IPS-NIHi11 (cell line): ENCODE measurements at regions not wholly inside any gene's neighbourhood (a gene's known extent, or its start where the extent isn't known, plus 50 kb on each side); places are given as distances from the start of the nearest gene placed in this dataset.

Source experiments
- DNase-seq: peaks from one replicate; pipeline ENCODE4 v3.0.0; 2012; ENCODE audit warnings: mixed read lengths, low spot score

DNA sequence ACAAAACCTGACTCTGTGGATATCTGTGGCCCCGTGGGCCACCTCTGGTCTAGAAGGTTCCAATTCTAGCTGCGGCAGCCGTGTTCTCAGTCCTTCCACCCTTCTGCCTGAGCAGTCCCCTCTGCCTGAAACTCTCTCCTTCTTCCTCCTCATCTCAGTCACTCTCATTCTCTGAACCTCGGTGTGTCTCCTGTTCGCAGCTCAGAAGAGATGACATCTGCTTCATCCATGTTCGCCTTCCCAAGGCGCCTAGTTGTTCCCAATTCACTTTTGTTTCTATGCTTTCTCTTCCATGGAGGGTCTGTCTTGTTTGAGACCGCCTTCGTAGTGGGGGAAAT is 95.5 kb downstream of the CEBPB start:
- no peak for DNase-seq

- DNase-seq: peak; percentile 86
Measured at GRCh38 chr20:50286609-50287008, 96.0 kb downstream of the CEBPB start.

DNA sequence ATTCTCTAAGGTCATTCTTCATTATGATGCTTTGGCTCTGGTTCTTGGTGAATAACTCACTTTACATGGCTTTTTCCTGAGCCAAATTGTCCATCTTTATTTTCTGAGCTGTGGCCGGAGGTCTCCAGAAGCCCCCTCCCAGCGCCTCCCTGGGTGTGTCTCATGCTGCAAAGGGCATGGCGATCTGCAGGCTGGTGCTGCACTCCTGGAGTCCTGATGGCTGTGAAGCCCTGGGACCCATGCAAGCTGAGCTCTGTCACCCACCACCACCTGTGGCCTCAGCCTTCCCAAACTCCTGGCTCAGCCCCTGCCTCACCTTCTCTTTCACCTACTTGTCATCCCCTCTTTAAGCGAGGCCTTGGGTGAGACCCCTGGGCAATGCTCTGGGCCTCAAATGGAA is 96.9 kb downstream of the CEBPB start:
- no peak for DNase-seq

- no peak for DNase-seq
Measured at GRCh38 chr20:50288128-50288623, 97.5 kb downstream of the CEBPB start.

GRCh38 chr20:50289581-50289980 is 99.0 kb downstream of the CEBPB start:
- DNase-seq: no peak

DNA sequence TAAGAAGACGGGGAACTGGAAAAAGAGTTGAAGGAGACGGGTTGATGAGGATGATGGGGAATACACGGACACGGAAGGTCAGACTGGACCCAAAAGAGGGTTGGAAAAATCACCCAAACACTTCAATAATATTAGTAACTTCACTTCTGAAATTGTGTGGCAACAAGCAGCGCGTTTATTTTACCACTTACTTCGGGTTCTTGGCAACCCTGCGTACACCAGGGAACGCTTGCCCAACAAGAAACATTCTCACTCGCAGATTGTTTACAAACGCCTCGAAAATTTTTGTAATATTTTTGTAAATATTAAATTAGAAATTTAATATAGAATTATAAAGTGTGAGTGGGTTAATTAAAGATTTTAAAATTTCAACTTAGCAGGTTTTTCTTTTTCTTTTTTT is 99.5 kb downstream of the CEBPB start:
- no peak for DNase-seq

DNA sequence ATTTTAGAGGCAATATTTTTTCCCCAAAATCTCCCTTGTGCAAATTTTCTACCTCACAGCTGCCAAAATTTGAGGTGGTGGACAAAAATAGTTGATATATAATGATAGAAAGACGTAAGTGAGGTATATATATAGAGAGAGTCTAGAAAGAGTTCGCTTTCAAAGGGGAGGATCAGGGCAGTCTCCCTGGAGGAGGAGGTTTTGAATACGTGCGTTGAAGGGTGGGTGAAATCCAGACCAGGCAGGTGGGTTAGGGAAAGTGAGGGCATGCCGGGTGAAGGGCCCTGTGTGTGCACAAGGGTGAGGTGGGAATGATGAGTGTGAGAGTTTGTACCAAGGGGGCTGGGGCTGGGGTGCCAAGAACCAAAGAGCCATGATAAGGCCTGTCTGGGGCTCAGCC is 100.2 kb downstream of the CEBPB start:
- DNase-seq: no peak

GRCh38 chr20:50291254-50292078 is 100.8 kb downstream of the CEBPB start:
- DNase-seq: no peak

- DNase-seq: no peak
Measured at GRCh38 chr20:50292079-50292590, 101.5 kb downstream of the CEBPB start.

DNA sequence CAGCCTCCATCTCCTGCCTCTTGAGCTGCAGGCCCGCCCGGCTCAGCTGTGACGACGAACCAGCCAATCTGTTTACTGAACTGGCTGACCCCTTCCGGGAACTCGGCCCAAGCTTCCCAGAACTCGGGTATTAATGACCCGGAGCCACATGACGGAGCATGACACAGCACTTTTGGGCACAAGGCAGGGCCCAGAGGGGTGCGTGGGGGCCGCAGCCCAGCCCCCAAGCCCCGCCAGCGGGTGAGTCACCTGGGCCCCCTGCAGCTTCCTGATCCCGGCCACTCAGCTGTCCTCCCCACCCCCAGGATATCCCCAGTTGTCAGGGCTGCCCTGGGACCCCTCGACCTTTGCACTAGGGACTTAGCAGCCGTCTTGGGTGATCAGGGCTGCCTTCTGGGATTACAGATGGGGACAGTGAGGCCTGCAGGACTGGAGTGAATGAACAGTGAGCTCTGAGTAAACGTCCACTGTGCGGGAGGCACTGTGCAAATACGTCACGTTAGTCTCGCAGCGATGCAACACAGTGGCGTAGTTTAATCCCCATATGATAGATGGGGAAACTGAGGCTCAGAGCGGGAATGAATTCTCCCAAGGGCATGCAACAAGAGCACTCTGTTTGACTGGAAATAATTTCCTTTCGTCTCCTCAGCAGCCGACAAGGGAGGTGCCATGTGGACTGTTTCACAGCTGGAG is 102.1 kb downstream of the CEBPB start:
- peak; percentile 71 for DNase-seq

DNA sequence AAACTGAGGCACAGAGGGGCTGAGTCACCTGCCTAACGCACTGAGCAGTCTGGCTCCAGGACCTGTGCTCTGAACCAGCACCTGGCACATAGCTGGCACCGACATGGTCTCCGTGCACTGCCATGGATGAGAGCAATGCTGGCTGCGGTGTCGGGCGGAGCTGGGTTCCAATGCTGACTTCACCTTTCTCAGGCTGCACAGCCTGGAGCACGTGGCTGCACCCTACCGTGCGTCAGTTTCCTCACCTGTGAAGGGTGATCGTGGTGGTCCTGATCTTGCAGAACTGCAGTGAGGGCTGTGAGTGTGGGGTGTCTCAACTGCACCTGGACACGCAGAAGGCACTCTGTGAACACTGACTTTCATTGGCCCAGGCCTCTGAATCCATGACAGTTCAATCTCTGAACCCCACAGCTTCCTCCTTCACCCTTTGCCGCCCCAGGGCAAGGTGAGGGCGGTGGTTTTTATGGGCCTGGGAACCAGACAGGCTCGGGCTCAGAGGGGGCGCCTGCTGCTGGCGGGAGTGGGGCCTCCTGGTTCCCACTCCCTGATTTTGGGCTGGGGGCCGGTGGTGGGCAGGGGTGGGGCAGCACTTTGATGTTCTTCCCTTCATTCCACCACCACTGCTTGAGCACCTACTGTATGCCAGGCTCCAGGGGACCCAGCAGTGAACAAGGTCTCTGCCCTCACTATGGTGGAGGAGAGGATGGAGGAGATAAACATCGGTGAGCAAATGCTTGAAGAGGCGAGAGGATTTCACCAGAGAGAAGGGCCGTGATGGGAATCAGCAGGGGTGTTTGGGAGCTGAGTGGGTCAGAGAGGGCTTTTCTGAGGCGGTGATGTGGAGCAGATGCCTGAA is 102.9 kb downstream of the CEBPB start:
- DNase-seq: no peak

GRCh38 chr20:50294164-50295088 is 103.8 kb downstream of the CEBPB start:
- DNase-seq: peak; percentile 51

GRCh38 chr20:50295345-50295744 is 104.7 kb downstream of the CEBPB start:
- no peak for DNase-seq

DNA sequence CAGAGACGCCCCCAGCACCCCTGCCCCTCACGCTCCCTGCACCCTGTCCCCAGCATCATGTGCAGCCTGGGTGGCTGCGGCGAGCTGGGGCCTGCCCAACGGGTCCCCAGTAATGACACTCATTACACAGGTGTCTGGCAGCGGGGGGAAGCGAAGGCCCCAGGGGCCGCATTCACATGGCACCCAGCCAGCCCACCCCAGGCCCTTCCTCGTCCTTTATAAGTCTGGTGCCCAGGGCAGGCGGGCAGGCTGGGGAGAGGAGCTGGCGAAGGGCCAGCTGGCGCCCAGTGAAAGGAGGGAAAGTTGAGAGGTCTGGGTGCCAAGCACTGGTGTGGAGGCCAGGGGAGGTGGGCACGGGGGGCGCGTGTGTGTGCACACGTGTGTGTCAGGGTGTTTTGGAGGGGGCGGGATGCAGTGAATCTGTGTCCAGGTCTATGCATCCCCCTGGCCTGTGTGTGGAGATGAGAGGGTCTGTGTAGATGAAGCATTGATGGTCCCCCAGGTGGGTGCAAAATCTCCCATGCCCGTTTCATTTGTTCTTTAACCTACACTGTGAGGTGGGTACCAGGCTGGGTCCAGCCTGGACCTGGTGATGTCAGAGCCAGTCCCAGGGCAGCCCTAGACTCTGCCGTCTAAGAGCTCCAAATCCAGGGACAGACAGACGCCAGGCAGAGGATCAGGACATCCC is 105.3 kb downstream of the CEBPB start:
- DNase-seq: no peak

DNA sequence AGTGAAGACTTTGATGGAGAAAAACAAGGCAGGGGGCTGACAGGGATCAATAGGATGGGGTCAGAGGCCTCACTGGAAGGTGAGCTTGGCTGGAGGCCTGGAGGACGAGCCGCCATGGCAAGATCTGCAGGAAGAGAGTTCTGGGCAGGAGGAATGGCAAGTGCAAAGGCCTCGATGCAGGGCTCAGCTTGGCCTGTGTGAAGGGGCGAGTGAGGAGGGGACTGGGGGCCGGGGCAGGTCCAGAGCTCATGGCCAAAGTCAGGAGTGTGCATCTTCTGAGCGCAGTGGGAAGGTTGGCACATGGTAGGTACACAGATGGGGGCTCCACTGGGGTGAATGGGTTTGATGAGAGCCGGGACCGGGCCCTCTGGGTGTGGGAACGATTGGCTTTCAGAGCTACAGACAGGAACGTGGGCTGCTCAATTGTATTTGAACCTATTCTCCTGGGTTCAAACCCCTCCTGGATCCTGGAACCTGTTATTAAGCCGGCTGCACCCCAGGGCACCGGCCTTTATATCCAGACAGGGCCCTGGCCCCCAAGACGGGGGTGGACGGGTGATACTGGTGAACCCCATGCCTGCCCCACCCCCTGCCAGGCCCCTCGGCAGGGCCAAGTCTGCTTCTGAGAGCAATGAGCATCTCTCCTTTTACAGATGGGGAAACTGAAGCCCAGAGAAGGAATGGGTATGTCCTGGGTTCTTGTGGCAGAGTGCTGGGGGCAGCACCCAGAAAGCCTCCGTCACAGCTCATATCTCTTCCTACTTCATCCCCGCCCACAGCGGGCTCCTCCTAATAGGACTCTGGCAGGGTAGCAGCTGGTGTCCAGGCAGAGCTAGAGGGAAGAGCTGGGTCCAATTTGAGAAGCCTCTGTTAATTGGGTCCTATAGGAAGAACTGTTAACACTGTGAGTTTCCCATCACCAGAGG is 106.1 kb downstream of the CEBPB start:
- DNase-seq: no peak

DNA sequence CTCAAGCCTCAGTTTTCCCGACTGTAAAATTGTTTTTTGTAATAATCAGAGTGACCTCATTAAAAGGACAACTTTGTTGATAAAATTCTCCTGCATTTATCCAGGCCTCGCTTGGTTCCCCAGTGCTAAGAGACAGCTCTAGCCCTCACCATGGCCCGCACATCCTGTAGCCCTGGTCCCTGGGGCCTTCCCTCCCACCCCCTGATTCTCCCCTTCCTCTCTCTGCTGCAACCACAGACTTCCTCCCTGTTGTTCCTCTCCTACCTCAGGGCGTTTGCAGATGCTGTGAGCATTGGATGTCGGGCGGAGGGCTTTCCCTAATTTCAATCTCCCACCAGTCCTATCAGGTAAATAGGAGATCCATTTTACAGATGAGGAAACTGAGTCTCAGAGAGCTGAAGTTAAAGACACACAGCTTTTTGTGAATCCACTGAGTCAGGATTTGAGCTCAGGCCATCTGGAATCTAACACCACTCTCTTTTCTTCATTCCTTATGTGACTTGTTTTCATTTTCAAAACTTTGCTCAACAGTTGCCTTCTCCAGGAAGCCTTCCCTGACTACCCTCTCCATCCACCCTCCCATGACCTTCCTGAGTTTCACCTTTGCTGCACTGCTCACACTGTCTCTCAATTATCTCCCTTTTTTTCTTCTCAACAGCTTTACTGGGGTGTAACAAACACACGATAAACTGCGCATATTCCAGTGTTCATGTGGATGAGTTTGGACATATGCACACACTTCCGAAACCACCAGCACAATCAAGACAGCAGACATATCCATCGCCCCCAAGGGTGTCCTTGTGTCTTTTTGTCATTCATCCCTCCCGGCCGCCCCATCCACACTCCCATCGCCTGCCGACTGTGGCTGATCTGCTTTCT is 107.1 kb downstream of the CEBPB start:
- DNase-seq: no peak

DNA sequence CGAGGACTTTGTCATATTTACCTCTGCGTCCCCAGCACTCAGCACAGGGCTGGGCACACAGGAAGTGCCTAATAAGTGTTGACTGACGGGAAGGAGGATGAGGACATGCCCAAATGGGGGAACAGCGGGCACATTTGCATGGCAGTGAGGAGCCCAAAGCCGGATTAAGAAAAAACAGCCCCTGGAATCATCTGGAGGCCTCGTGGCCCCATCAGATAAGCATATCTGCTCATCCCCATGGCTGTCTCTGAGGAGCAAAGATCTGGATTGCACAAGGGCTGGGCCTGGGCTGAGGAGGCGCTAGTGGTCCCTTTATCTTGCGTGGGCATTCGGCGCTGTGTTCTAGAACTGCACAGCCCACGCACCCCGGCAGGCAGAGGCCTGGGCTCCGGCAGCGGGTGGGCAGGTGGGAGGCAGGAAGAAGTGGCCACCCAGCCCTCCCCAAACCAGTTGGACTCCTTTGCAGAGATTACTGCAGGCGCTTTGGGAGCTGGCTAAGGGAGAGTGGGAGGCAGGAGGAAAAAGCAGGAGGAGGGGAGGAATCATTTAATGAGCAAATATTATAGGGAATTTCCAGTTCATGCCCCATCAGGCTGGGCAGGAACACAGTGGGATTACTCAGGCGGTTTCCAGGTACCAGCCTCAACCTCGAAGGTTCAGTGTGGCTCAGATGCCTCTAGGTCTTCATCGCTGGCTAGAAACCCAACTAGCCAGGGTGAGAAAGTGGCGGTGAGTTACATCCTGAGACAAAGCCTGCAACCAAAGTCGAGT is 108.1 kb downstream of the CEBPB start:
- no peak for DNase-seq

- no peak for DNase-seq
Measured at GRCh38 chr20:50299325-50299629, 108.6 kb downstream of the CEBPB start.
